ENCODE measurements at regions not wholly inside any gene's neighbourhood (a gene's known extent, or its start where the extent isn't known, plus 50 kb on each side); places are given as distances from the start of the nearest gene placed in this dataset.
A peak's percentile ranks its signal among the peaks of the same experiment; 100 is the strongest.

DNA sequence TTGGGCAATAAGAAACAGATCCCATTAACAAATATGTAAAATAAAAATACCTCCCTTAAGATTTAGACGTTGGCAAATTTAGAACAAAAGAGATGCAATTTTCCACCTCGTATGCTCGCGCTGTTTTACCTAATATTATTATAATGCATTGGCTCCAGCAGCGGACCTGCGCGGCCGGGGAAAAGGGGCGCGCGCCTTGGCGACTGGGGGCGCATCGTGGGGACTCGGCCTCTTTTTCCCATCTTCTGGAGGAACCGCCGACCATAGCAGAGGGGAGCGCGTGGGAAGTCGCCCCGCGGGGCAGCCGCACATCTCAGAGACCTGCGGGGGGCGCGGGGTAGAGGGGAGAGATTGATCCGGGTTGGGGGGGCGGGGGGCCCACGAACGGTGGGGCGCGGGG lies 139.4 kb upstream of the MKI67 start:
- Histone ChIP-seq H2AFZ (ENCODE audit: low read depth, low read length) (no peak overlapping the region), H3K27me3 (ENCODE audit: control insufficient read depth in 2 of 2, insufficient read depth in 2 of 2, low read length in 2 of 2) (peaks cover 2 to 12% of the 10 kb centered on the region in 2 experiments), H3K9ac (replicated peaks; ENCODE audit: extremely low read depth, insufficient read depth, low read length) (no peak overlapping the region), H3K9me3 (replicated peaks; ENCODE audit: control insufficient read depth, insufficient read depth, low read length) (no peaks in the 10 kb centered on the region), H3K4me2 (ENCODE audit: insufficient read depth, low read length) (no peak overlapping the region), H3K4me3 (replicated peaks in 1 of 3; ENCODE audit: insufficient read depth in 1 of 3, low read depth in 1 of 3, low read length in 3 of 3) (no peak overlapping the region), H4K20me1 (replicated peaks; ENCODE audit: control insufficient read depth, extremely low read depth, insufficient read depth, low read length) (no peaks in the 10 kb centered on the region), H3K36me3 (ENCODE audit: control insufficient read depth in 2 of 2, extremely low read depth in 1 of 2, insufficient read depth in 2 of 2, low read length in 2 of 2) (no peaks in the 10 kb centered on the region), H3K4me1 (ENCODE audit: control insufficient read depth, extremely low read depth, insufficient read depth, low read length) (no peaks in the 10 kb centered on the region), H3K27ac (ENCODE audit: insufficient read depth, low read depth, low read length) (no peak overlapping the region), H3K9me1 (replicated peaks; ENCODE audit: control insufficient read depth, extremely low read depth, insufficient read depth, low read length) (no peaks in the 10 kb centered on the region), H3K79me2 (ENCODE audit: control insufficient read depth, insufficient read depth, low read length) (no peaks in the 10 kb centered on the region)
- FAIRE-seq (no peak), DNase-seq (ENCODE audit: low read depth, low spot score) (no peak)
- dilution Hi-C loops (cut with MboI; ENCODE audit: extremely low pct_ligation_motif_present, low sequenced_read_pairs) = no loop called here
- intact Hi-C loops (cut with micrococcal nuclease) = loop anchor here (2.0 to 10.0 kb wide), 3 partner anchors 269 to 1861 kb away; no protein-coding TSS in a partner anchor
- POLR2A ChIA-PET = no interaction called here
- TF ChIP-seq POLR2A (IDR thresholded peaks at IDR 0.05; ENCODE audit: low read depth, low read length) (no peak), EZH2 (IDR thresholded peaks at IDR 0.05; ENCODE audit: borderline replicate concordance, low read depth, low read length, severe bottlenecking) (peak; percentile 48), MYC (IDR thresholded peaks at IDR 0.05; ENCODE audit: low read depth, low read length) (no peak), JUN (IDR thresholded peaks at IDR 0.05; ENCODE audit: borderline replicate concordance, insufficient read depth, insufficient read length, low read depth) (no peak)
- CTCF ChIA-PET = no interaction called here
- BruUV-seq (replicated peaks) = no TSS peak

DNA sequence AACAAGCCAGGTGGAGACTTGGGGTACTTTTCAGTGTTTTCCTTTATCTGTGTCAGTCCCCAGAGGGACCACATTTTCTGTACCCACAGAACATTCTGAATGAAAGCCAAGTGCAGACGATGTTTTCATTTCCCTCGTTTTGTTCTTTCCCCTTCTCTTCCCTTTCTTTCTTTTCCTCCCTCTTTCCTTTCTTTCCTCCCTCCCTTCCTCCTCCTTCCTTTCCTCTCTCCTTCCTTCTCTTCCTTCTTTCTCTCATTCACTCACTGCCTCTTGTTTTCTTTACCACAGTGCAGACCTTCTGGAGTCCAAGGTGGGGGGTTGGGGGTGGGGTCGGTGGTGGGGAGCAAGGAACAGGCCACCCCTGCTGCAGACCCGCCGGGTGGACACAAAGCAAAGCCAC lies 141.4 kb upstream of the MKI67 start:
- Histone ChIP-seq H3K27me3 (ENCODE audit: control insufficient read depth in 2 of 2, insufficient read depth in 2 of 2, low read length in 2 of 2) (peaks cover 2 to 9% of the 10 kb centered on the region in 2 experiments), H3K9me3 (replicated peaks; ENCODE audit: control insufficient read depth, insufficient read depth, low read length) (no peaks in the 10 kb centered on the region), H3K36me3 (ENCODE audit: control insufficient read depth in 2 of 2, extremely low read depth in 1 of 2, insufficient read depth in 2 of 2, low read length in 2 of 2) (no peaks in the 10 kb centered on the region), H2AFZ (ENCODE audit: low read depth, low read length) (no peak overlapping the region), H3K79me2 (ENCODE audit: control insufficient read depth, insufficient read depth, low read length) (no peaks in the 10 kb centered on the region), H3K4me1 (ENCODE audit: control insufficient read depth, extremely low read depth, insufficient read depth, low read length) (no peaks in the 10 kb centered on the region), H3K4me3 (replicated peaks in 1 of 3; ENCODE audit: insufficient read depth in 1 of 3, low read depth in 1 of 3, low read length in 3 of 3) (no peak overlapping the region), H3K9me1 (replicated peaks; ENCODE audit: control insufficient read depth, extremely low read depth, insufficient read depth, low read length) (no peaks in the 10 kb centered on the region), H3K9ac (replicated peaks; ENCODE audit: extremely low read depth, insufficient read depth, low read length) (no peak overlapping the region), H3K4me2 (ENCODE audit: insufficient read depth, low read length) (no peak overlapping the region), H4K20me1 (replicated peaks; ENCODE audit: control insufficient read depth, extremely low read depth, insufficient read depth, low read length) (no peaks in the 10 kb centered on the region), H3K27ac (ENCODE audit: insufficient read depth, low read depth, low read length) (no peak overlapping the region)
- intact Hi-C loops (cut with micrococcal nuclease) (loop anchor here (10.0 kb wide), 2 partner anchors 267 to 767 kb away; no protein-coding TSS in a partner anchor), dilution Hi-C loops (cut with MboI; ENCODE audit: extremely low pct_ligation_motif_present, low sequenced_read_pairs) (no loop called here)
- POLR2A ChIA-PET = no interaction called here
- BruUV-seq (replicated peaks) = no TSS peak
- CTCF ChIA-PET = interaction anchor here (0.6 to 2.7 kb wide), 9 partner anchors 8 to 1860 kb away, joined by 3 to 47 read pairs (median 5); partner anchors contain the start of gene C10orf143
- TF ChIP-seq EZH2 (IDR thresholded peaks at IDR 0.05; ENCODE audit: borderline replicate concordance, low read depth, low read length, severe bottlenecking) = no peak
- DNase-seq (ENCODE audit: low read depth, low spot score) (no peak), FAIRE-seq (no peak)
